ENCODE measurements at regions not wholly inside any gene's neighbourhood (a gene's known extent, or its start where the extent isn't known, plus 50 kb on each side); places are given as distances from the start of the nearest gene placed in this dataset.
A peak's percentile ranks its signal among the peaks of the same experiment; 100 is the strongest.

DNA sequence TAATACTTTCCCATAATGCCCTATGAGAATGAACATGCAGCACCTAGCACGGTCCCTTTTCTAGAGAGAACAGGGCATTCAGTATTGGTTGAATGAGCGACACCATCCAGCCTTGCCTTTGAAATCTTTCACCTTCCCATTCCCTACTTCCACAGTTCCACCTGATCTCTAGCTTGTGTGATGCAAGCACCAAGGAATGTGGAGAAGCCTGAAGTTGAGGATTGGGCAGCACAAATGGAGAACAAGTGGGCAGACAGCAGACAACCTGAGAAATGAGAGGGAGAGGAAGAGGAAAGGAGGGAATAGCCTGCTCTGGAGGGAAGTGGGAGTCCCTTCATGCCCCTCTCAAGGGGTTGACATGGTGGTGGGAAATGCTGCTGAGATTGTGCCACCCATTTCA lies 365.1 kb upstream of the CXorf51A start:
- Histone ChIP-seq H3K27me3 (replicated peaks in 2 of 5; ENCODE audit: control insufficient read depth in 4 of 5, insufficient read depth in 5 of 5, low read length in 4 of 5) (no peaks in the 10 kb centered on the region), H3K4me3 (ENCODE audit: control insufficient read depth in 1 of 7, extremely low read depth in 1 of 7, insufficient read depth in 4 of 7, low read depth in 2 of 7, low read length in 6 of 7) (no peak overlapping the region), H3K4me1 (ENCODE audit: control extremely low read depth in 1 of 4, control insufficient read depth in 4 of 4, insufficient read depth in 4 of 4, low read length in 3 of 4) (peaks cover 0 to 3% (median 0%) of the 10 kb centered on the region in 4 experiments), H3K36me3 (ENCODE audit: control insufficient read depth in 4 of 4, insufficient read depth in 4 of 4, low read length in 3 of 4) (no peaks in the 10 kb centered on the region), H3K9me3 (ENCODE audit: control extremely low read depth in 1 of 5, control insufficient read depth in 4 of 5, insufficient read depth in 2 of 5, low read depth in 1 of 5, low read length in 4 of 5) (no peaks in the 10 kb centered on the region), H3K27ac (ENCODE audit: insufficient read depth in 1 of 2, low read depth in 1 of 2, low read length in 2 of 2, poor library complexity in 1 of 2, severe bottlenecking in 2 of 2) (no peak overlapping the region)
- POLR2A ChIA-PET, result no interaction called here
- DNase-seq, result no peak
- CTCF ChIA-PET, result no interaction called here
- 100% methylated on average over 1 of the region's 2 CpGs for WGBS (ENCODE audit: insufficient coverage)

DNA sequence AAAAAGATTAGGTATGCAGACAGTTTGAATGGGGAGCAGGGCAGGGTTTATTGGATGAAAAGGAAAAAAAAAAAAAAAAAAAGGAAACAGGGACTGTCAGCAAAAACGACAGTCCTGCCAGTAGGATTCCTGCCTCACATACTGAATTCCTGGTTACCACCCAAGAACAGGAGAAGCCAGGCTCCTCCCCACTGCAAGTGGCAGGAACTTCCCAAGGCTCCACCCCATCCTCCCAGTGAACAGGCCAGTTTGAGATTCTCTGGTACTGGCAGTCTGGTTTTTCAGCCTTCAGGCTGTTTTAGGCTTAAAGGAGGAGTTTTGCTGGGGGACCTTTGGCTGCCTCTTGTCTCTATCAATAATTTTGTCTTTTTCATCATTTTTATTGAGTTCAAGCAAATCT lies 360.0 kb upstream of the CXorf51A start:
- H3K27me3 ChIP-seq (replicated peaks in 2 of 5; ENCODE audit: control insufficient read depth in 4 of 5, insufficient read depth in 5 of 5, low read length in 4 of 5), result no peaks in the 10 kb centered on the region
- H3K4me1 ChIP-seq (ENCODE audit: control extremely low read depth in 1 of 4, control insufficient read depth in 4 of 4, insufficient read depth in 4 of 4, low read length in 3 of 4), result no peaks in the 10 kb centered on the region
- ChIA-PET POLR2A (no interaction called here), CTCF (no interaction called here)
- WGBS (ENCODE audit: insufficient coverage), result no CpG with 5 or more reads among the region's 1 CpG
- H3K9me3 ChIP-seq (ENCODE audit: control extremely low read depth in 1 of 5, control insufficient read depth in 4 of 5, insufficient read depth in 2 of 5, low read depth in 1 of 5, low read length in 4 of 5), result no peaks in the 10 kb centered on the region
- no peak for DNase-seq
- no peak overlapping the region for H3K27ac ChIP-seq (ENCODE audit: insufficient read depth in 1 of 2, low read depth in 1 of 2, low read length in 2 of 2, poor library complexity in 1 of 2, severe bottlenecking in 2 of 2)
- no peaks in the 10 kb centered on the region for H3K36me3 ChIP-seq (ENCODE audit: control insufficient read depth in 4 of 4, insufficient read depth in 4 of 4, low read length in 3 of 4)
- no peak overlapping the region for H3K4me3 ChIP-seq (ENCODE audit: control insufficient read depth in 1 of 7, extremely low read depth in 1 of 7, insufficient read depth in 4 of 7, low read depth in 2 of 7, low read length in 6 of 7)

DNA sequence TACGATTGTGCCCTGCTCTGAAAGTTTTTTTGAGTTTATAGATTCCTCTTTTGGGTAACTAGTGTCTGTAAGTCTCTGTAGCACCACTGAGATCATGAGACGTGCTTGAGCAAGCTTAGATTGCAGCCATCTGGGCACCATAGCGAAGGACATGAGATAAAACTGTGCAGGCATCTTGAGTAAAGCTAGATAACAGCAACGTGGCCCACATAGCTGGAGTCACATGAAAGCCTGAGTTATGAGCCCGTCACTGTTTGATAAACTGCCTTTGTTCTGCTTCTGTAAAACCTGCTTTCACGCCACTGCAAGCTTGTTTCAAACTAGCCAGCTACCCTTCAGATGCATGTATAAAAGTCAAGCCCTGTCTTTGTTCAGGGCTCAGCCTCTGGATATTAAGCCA lies 359.1 kb upstream of the CXorf51A start:
- Histone ChIP-seq H3K36me3 (ENCODE audit: control insufficient read depth in 4 of 4, insufficient read depth in 4 of 4, low read length in 3 of 4) (no peaks in the 10 kb centered on the region), H3K4me3 (ENCODE audit: control insufficient read depth in 1 of 7, extremely low read depth in 1 of 7, insufficient read depth in 4 of 7, low read depth in 2 of 7, low read length in 6 of 7) (no peak overlapping the region), H3K27me3 (replicated peaks in 2 of 5; ENCODE audit: control insufficient read depth in 4 of 5, insufficient read depth in 5 of 5, low read length in 4 of 5) (no peaks in the 10 kb centered on the region), H3K9me3 (ENCODE audit: control extremely low read depth in 1 of 5, control insufficient read depth in 4 of 5, insufficient read depth in 2 of 5, low read depth in 1 of 5, low read length in 4 of 5) (no peaks in the 10 kb centered on the region), H3K4me1 (ENCODE audit: control extremely low read depth in 1 of 4, control insufficient read depth in 4 of 4, insufficient read depth in 4 of 4, low read length in 3 of 4) (no peaks in the 10 kb centered on the region), H3K27ac (ENCODE audit: insufficient read depth in 1 of 2, low read depth in 1 of 2, low read length in 2 of 2, poor library complexity in 1 of 2, severe bottlenecking in 2 of 2) (no peak overlapping the region)
- peak in 2 of 3 donors; percentile 3 to 47 for DNase-seq
- CTCF ChIA-PET, result interaction anchor here (0.8 kb wide), 1 partner anchor 24 kb away, joined by 3 read pairs; no protein-coding TSS in a partner anchor
- WGBS (ENCODE audit: insufficient coverage), result 57% methylated on average over 4 of the region's 6 CpGs
- POLR2A ChIA-PET, result no interaction called here

DNA sequence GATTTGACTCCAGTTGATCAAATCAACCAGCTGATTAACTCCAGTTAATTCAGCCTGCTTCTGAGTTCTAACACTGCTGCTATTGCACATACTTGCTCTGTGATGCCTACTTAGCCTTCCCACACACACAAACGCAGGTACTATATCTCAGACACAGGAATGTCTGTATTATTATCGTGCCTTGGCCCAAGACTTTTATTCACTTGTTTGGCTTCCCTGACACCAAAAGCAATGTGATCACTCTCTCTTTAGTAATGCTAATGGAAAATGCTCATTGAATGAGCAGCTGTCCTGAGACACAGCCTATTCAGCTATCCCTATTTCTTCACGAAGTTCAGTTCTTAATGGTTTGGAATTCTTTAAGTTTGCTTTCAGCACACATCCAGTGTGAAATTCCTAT lies 356.4 kb upstream of the CXorf51A start:
- Histone ChIP-seq H3K9me3 (ENCODE audit: control extremely low read depth in 1 of 5, control insufficient read depth in 4 of 5, insufficient read depth in 2 of 5, low read depth in 1 of 5, low read length in 4 of 5) (no peaks in the 10 kb centered on the region), H3K4me3 (ENCODE audit: control insufficient read depth in 1 of 7, extremely low read depth in 1 of 7, insufficient read depth in 4 of 7, low read depth in 2 of 7, low read length in 6 of 7) (no peak overlapping the region), H3K36me3 (ENCODE audit: control insufficient read depth in 4 of 4, insufficient read depth in 4 of 4, low read length in 3 of 4) (no peaks in the 10 kb centered on the region), H3K27ac (ENCODE audit: insufficient read depth in 1 of 2, low read depth in 1 of 2, low read length in 2 of 2, poor library complexity in 1 of 2, severe bottlenecking in 2 of 2) (no peak overlapping the region), H3K4me1 (ENCODE audit: control extremely low read depth in 1 of 4, control insufficient read depth in 4 of 4, insufficient read depth in 4 of 4, low read length in 3 of 4) (no peaks in the 10 kb centered on the region), H3K27me3 (replicated peaks in 2 of 5; ENCODE audit: control insufficient read depth in 4 of 5, insufficient read depth in 5 of 5, low read length in 4 of 5) (no peaks in the 10 kb centered on the region)
- WGBS (ENCODE audit: insufficient coverage), result 92% methylated on average over 2 of the region's 3 CpGs
- no peak for DNase-seq
- ChIA-PET CTCF (interaction anchor here (0.8 kb wide), 1 partner anchor 10 kb away, joined by 3 read pairs; no protein-coding TSS in a partner anchor), POLR2A (no interaction called here)

Measured in common myeloid progenitor, CD34-positive (primary cell).